H1 (cell line): ENCODE measurements at regions not wholly inside any gene's neighbourhood (a gene's known extent, or its start where the extent isn't known, plus 50 kb on each side); places are given as distances from the start of the nearest gene placed in this dataset.

Experiments used
- CTCF ChIA-PET: fragments of 300-600 bp; sonication (Branson Sonifier 250); formaldehyde crosslinking; loops from one replicate; lab custom pipeline; 2021; ENCODE audit not compliant: partially characterized antibody; lab: Charles Lee
- POLR2A ChIA-PET: fragments of 300-600 bp; sonication (Branson Sonifier 250); formaldehyde crosslinking; loops from one replicate; lab custom pipeline; 2021; ENCODE audit warnings: inconsistent platforms; ENCODE audit not compliant: partially characterized antibody; lab: Charles Lee
- DNase-seq, 2 experiments: peaks; one replicate each; pipeline versions ENCODE4 v3.0.0 to v3.0.0-alpha.2; 2010 to 2022; ENCODE audit warnings: low spot score in 2 of 2, low read depth in 1 of 2, mixed read lengths in 1 of 2
- FAIRE-seq: peaks from 2 replicates; lab custom pipeline; 2011; peaks lifted over from hg19 to GRCh38; lab: Jason Lieb, UNC
- H2AFZ ChIP-seq: 2 replicates; pipeline ENCODE4 v1.8.1; 2012; ENCODE audit warnings: low read length, inconsistent platforms
- H2AK5ac ChIP-seq: 2 replicates; pipeline ENCODE4 v1.6.1; 2013; ENCODE audit warnings: low read depth, low read length
- H2BK120ac ChIP-seq: replicated peaks from 2 replicates; pipeline ENCODE3; 2013; ENCODE audit warnings: low read depth, low read length, inconsistent platforms
- H2BK12ac ChIP-seq: 2 replicates; pipeline ENCODE4 v1.6.1; 2013; ENCODE audit warnings: low read depth, low read length
- H2BK15ac ChIP-seq: 2 replicates; pipeline ENCODE4 v1.6.1; 2013; ENCODE audit warnings: low read length
- H2BK20ac ChIP-seq: 2 replicates; pipeline ENCODE4 v1.6.1; 2013; ENCODE audit warnings: low read length
- H2BK5ac ChIP-seq: 2 replicates; pipeline ENCODE4 v1.6.1; 2013; ENCODE audit warnings: low read depth, low read length
- H3K14ac ChIP-seq: 2 replicates; pipeline ENCODE4 v1.6.1; 2013; ENCODE audit warnings: inconsistent platforms; ENCODE audit not compliant: insufficient read length
- H3K18ac ChIP-seq: 2 replicates; pipeline ENCODE4 v1.6.1; 2013; ENCODE audit warnings: low read length; ENCODE audit errors: extremely low read depth
- H3K23ac ChIP-seq: 2 replicates; pipeline ENCODE4 v1.6.1; 2013; ENCODE audit warnings: inconsistent platforms; ENCODE audit not compliant: insufficient read length
- H3K23me2 ChIP-seq: 2 replicates; pipeline ENCODE4 v1.6.1; 2013; ENCODE audit warnings: low read depth, low read length
- H3K27ac ChIP-seq: 2 replicates; pipeline ENCODE4 v1.6.1; 2011; ENCODE audit warnings: low read depth, low read length, inconsistent platforms
- H3K27me3 ChIP-seq, 4 experiments: replicated peaks in 1 of 4; 1 replicate in 1 of 4; 2 replicates in 3 of 4; pipeline versions ENCODE4 v1.6.1 to v1.8.1; 2011 to 2013; ENCODE audit warnings: low read length in 3 of 4, mild to moderate bottlenecking in 3 of 4, inconsistent platforms in 2 of 4, mixed read lengths in 2 of 4, moderate library complexity in 1 of 4; ENCODE audit not compliant: control insufficient read depth in 3 of 4, insufficient read depth in 3 of 4; ENCODE audit errors: extremely low read depth in 1 of 4
- H3K36me3 ChIP-seq, 4 experiments: 2 replicates each; pipeline versions ENCODE4 v1.6.1 to v1.8.1; 2011 to 2013; ENCODE audit warnings: mild to moderate bottlenecking in 4 of 4, low read length in 3 of 4, moderate library complexity in 2 of 4, control low read depth in 1 of 4, inconsistent platforms in 1 of 4; ENCODE audit not compliant: insufficient read depth in 4 of 4, control insufficient read depth in 2 of 4
- H3K4ac ChIP-seq: replicated peaks from 2 replicates; pipeline ENCODE3; 2013; ENCODE audit warnings: low read length, low read depth, mixed read lengths, inconsistent platforms; ENCODE audit not compliant: insufficient read length
- H3K4me1 ChIP-seq, 4 experiments: replicated peaks in 1 of 4; 1 replicate in 1 of 4; 2 replicates in 3 of 4; pipeline versions ENCODE4 v1.6.1 to v1.8.1; 2011 to 2013; ENCODE audit warnings: low read length in 3 of 4, inconsistent platforms in 2 of 4, mixed read lengths in 1 of 4; ENCODE audit not compliant: insufficient read depth in 4 of 4, control insufficient read depth in 3 of 4
- H3K4me2 ChIP-seq, 2 experiments: 2 replicates each; pipeline versions ENCODE4 v1.6.1 to v1.8.1; 2011 to 2013; ENCODE audit warnings: low read depth in 2 of 2, low read length in 2 of 2, control low read depth in 1 of 2, inconsistent platforms in 1 of 2, mild to moderate bottlenecking in 1 of 2; ENCODE audit not compliant: insufficient read depth in 1 of 2
- H3K4me3 ChIP-seq, 4 experiments: fragments of 200-600, 300-600 bp in 1 of 4; sonication (generic), shearing (Covaris generic), sonication (Bioruptor Twin) in 1 of 4; 2 replicates each; pipeline versions ENCODE4 v1.5.1 to v1.8.1; 2011 to 2016; ENCODE audit warnings: low read length in 4 of 4, low read depth in 3 of 4, control low read depth in 2 of 4, inconsistent platforms in 2 of 4, mild to moderate bottlenecking in 2 of 4, mixed read lengths in 1 of 4, moderate library complexity in 1 of 4; ENCODE audit not compliant: insufficient read depth in 2 of 4; ENCODE audit errors: extremely low read depth in 1 of 4
- H3K56ac ChIP-seq: replicated peaks from 2 replicates; pipeline ENCODE3; 2013; ENCODE audit warnings: low read depth, mild to moderate bottlenecking, mixed read lengths, low read length, inconsistent platforms; ENCODE audit not compliant: insufficient read length
- H3K79me1 ChIP-seq: 2 replicates; pipeline ENCODE4 v1.6.1; 2013; ENCODE audit warnings: low read depth, low read length, control low read depth
- H3K79me2 ChIP-seq, 2 experiments: 2 replicates each; pipeline versions ENCODE4 v1.6.1 to v1.8.1; 2012 to 2013; ENCODE audit warnings: low read length in 2 of 2, mild to moderate bottlenecking in 2 of 2, inconsistent platforms in 1 of 2; ENCODE audit not compliant: insufficient read depth in 2 of 2, control insufficient read depth in 1 of 2
- H3K9ac ChIP-seq, 4 experiments: replicated peaks in 1 of 4; 1 replicate in 1 of 4; 2 replicates in 3 of 4; pipeline versions ENCODE4 v1.6.1 to v1.8.1; 2011 to 2013; ENCODE audit warnings: low read depth in 3 of 4, low read length in 3 of 4, control low read depth in 2 of 4, mild to moderate bottlenecking in 2 of 4, moderate library complexity in 2 of 4, inconsistent platforms in 1 of 4; ENCODE audit errors: extremely low read depth in 1 of 4
- H3K9me3 ChIP-seq, 2 experiments: 2 replicates each; pipeline versions ENCODE4 v1.6.1 to v1.8.1; 2012 to 2013; ENCODE audit warnings: mild to moderate bottlenecking in 2 of 2, moderate library complexity in 2 of 2, control low read depth in 1 of 2, inconsistent platforms in 1 of 2, low read depth in 1 of 2, low read length in 1 of 2, mixed read lengths in 1 of 2; ENCODE audit not compliant: insufficient read depth in 2 of 2
- H4K20me1 ChIP-seq, 2 experiments: replicated peaks in 1 of 2; 2 replicates each; pipeline versions ENCODE3 to v1.8.1; 2011 to 2013; ENCODE audit warnings: inconsistent platforms in 2 of 2, low read length in 2 of 2, mild to moderate bottlenecking in 1 of 2; ENCODE audit not compliant: insufficient read depth in 2 of 2, control insufficient read depth in 1 of 2
- H4K5ac ChIP-seq: 2 replicates; pipeline ENCODE4 v1.6.1; 2013; ENCODE audit warnings: low read length, low read depth, mixed read lengths, inconsistent platforms; ENCODE audit not compliant: insufficient read length
- H4K8ac ChIP-seq: 2 replicates; pipeline ENCODE4 v1.8.0; 2013; ENCODE audit warnings: mild to moderate bottlenecking, moderate library complexity, low read length, inconsistent platforms; ENCODE audit not compliant: insufficient read depth; ENCODE audit errors: extremely low read depth
- H4K91ac ChIP-seq: replicated peaks from 2 replicates; pipeline ENCODE3; 2013; ENCODE audit warnings: low read length, mixed read lengths, inconsistent platforms; ENCODE audit not compliant: insufficient read length
- ASH2L ChIP-seq: fragments of 200-600, 300-600 bp; sonication (generic); IDR thresholded peaks from one replicate; pipeline ENCODE4 v1.7.1; 2017; ENCODE audit warnings: low read length
- BACH1 ChIP-seq: IDR thresholded peaks from 2 replicates; pipeline ENCODE4 v1.6.1; 2012; ENCODE audit warnings: low read length, improper control_type of control experiment
- BRCA1 ChIP-seq: IDR thresholded peaks from 2 replicates; pipeline ENCODE4 v1.6.1; 2012; ENCODE audit warnings: low read depth, low read length, improper control_type of control experiment
- CHD1 ChIP-seq: IDR thresholded peaks from 2 replicates; pipeline ENCODE4 v1.6.1; 2012; ENCODE audit warnings: low read depth, low read length, improper control_type of control experiment
- GABPA ChIP-seq: IDR thresholded peaks from 2 replicates; pipeline ENCODE4 v1.6.1; 2011; ENCODE audit warnings: mild to moderate bottlenecking, low read length, moderate library complexity, borderline replicate concordance; ENCODE audit not compliant: insufficient read depth
- HDAC6 ChIP-seq: IDR thresholded peaks from one replicate; pipeline ENCODE4 v1.7.1; 2012; ENCODE audit warnings: low read depth, mild to moderate bottlenecking, inconsistent platforms, low read length, moderate library complexity
- PHF8 ChIP-seq: fragments of 200-600 bp; sonication (generic); conservative IDR thresholded peaks from 2 replicates; pipeline ENCODE4 v1.7.1; 2012; ENCODE audit warnings: low read depth, mild to moderate bottlenecking, inconsistent platforms, low read length, moderate library complexity
- POU5F1 ChIP-seq: IDR thresholded peaks from 2 replicates; pipeline ENCODE4 v1.6.1; 2011; ENCODE audit warnings: low read depth, mild to moderate bottlenecking, low read length, moderate library complexity
- RXRA ChIP-seq: IDR thresholded peaks from 2 replicates; pipeline ENCODE4 v1.6.1; 2011; ENCODE audit warnings: low read depth, mild to moderate bottlenecking, low read length, moderate library complexity; ENCODE audit not compliant: insufficient read depth
- SIRT6 ChIP-seq: IDR thresholded peaks from one replicate; pipeline ENCODE4 v1.7.1; 2012; ENCODE audit warnings: low read length, inconsistent platforms
- SUZ12 ChIP-seq: fragments of 200-600 bp; sonication (generic); IDR thresholded peaks from 2 replicates; pipeline ENCODE4 v1.6.1; 2012; ENCODE audit warnings: mild to moderate bottlenecking, inconsistent platforms, low read length, moderate library complexity, mixed read lengths
- TAF1 ChIP-seq: IDR thresholded peaks from 2 replicates; pipeline ENCODE4 v1.6.1; 2011; ENCODE audit warnings: mild to moderate bottlenecking, low read depth, low read length
- TAF7 ChIP-seq: optimal IDR thresholded peaks from 2 replicates; pipeline ENCODE3; 2011; ENCODE audit warnings: low read depth, mild to moderate bottlenecking, inconsistent platforms, low read length, moderate library complexity, borderline replicate concordance
- ZNF274 ChIP-seq: IDR thresholded peaks from 2 replicates; pipeline ENCODE4 v1.7.0; 2012; ENCODE audit warnings: low read length, borderline replicate concordance; ENCODE audit errors: extremely low read depth
- WGBS, 2 experiments: shearing (Covaris generic) in 1 of 2; methylation state at CpG; one replicate each; pipeline versions ENCODE4 v1.1.6 to v1.1.7; 2013 to 2015; ENCODE audit warnings: low lambda C conversion rate in 2 of 2, mixed read lengths in 2 of 2, inconsistent platforms in 1 of 2, low coverage in 1 of 2, missing lambda C conversion rate in 1 of 2; ENCODE audit not compliant: insufficient replicate concordance in 2 of 2, insufficient coverage in 1 of 2, insufficient read length in 1 of 2; ENCODE audit errors: extremely low coverage in 1 of 2, missing lambda C conversion rate in 1 of 2; 5-methylcytosine and 5-hydroxymethylcytosine counted together
- TF ChIP-seq, protein P1 (sequence below): IDR thresholded peaks from 2 replicates; pipeline ENCODE4 v1.6.1; 2011; ENCODE audit warnings: low read length, improper control_type of control experiment

DNA sequence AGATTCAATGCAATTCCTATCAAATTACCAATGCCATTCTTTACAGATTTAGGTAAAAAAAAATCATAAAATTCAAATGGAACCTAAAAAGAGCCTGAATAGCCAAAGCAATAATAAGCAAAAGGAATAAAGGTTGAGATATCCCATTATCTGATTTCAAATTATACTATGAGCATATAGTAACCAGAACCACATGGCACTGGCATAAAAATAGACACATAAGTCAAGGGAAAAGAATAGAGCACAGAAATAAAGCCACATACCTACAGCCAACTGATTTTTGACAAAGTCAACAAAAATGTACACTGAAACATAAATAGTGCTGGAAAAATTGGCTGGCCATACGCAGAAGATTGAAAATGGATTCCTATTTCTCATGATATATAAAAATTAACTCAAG is 853.7 kb downstream of the FAT4 start:
- H3K79me1 ChIP-seq = no peaks in the 10 kb centered on the region
- no peaks in the 10 kb centered on the region; a peak in 1 of 7 replicates for H3K27me3 ChIP-seq
- H3K23ac ChIP-seq = no peak overlapping the region
- no peak overlapping the region for H3K4me2 ChIP-seq
- H2BK5ac ChIP-seq = no peak overlapping the region
- H2BK120ac ChIP-seq = no peak overlapping the region
- DNase-seq (no peak), FAIRE-seq (no peak)
- no peak overlapping the region for H2AK5ac ChIP-seq
- no peak overlapping the region for H4K91ac ChIP-seq
- H4K8ac ChIP-seq = no peak overlapping the region
- no peak overlapping the region for H3K9ac ChIP-seq
- H3K18ac ChIP-seq = no peak overlapping the region
- no peaks in the 10 kb centered on the region for H4K20me1 ChIP-seq
- H2BK15ac ChIP-seq = no peak overlapping the region
- no peak overlapping the region for H3K27ac ChIP-seq
- no peak overlapping the region for H3K56ac ChIP-seq
- no peaks in the 10 kb centered on the region for H3K9me3 ChIP-seq
- H3K4me3 ChIP-seq = no peak overlapping the region
- H3K23me2 ChIP-seq = peaks cover 1% of the 10 kb centered on the region; the same call in 1 of the 2 replicates
- no peak overlapping the region for H2AFZ ChIP-seq
- no peak overlapping the region for H3K4ac ChIP-seq
- H3K79me2 ChIP-seq = no peaks in the 10 kb centered on the region
- no peaks in the 10 kb centered on the region for H3K36me3 ChIP-seq
- H2BK12ac ChIP-seq = no peak overlapping the region
- WGBS, 2 experiments = 41% methylated on average over 1 of the region's 1 CpG; no CpG with 5 or more reads in 1 of the 2 experiments
- H4K5ac ChIP-seq = no peak overlapping the region
- H2BK20ac ChIP-seq = no peak overlapping the region
- H3K4me1 ChIP-seq = no peaks in the 10 kb centered on the region
- ChIA-PET CTCF (interaction anchor here (1.4 kb wide), 1 partner anchor 10 kb away, joined by 4 read pairs; no protein-coding TSS in a partner anchor), POLR2A (no interaction called here)
- H3K14ac ChIP-seq = no peak overlapping the region
- no peak for TF ChIP-seq POU5F1
- TF ChIP-seq BACH1 = no peak
- TF ChIP-seq, protein P1, sequence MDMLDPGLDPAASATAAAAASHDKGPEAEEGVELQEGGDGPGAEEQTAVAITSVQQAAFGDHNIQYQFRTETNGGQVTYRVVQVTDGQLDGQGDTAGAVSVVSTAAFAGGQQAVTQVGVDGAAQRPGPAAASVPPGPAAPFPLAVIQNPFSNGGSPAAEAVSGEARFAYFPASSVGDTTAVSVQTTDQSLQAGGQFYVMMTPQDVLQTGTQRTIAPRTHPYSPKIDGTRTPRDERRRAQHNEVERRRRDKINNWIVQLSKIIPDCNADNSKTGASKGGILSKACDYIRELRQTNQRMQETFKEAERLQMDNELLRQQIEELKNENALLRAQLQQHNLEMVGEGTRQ = no peak
- no peak for TF ChIP-seq RXRA
- TF ChIP-seq TAF7 = no peak
- no peak for TF ChIP-seq HDAC6
- no peak for TF ChIP-seq BRCA1
- no peak for TF ChIP-seq GABPA
- TF ChIP-seq ASH2L = no peak
- TF ChIP-seq SIRT6 = no peak
- no peak for TF ChIP-seq CHD1
- no peak for TF ChIP-seq SUZ12
- no peak for TF ChIP-seq TAF1
- no peak for TF ChIP-seq ZNF274
- TF ChIP-seq PHF8 = no peak
